Activated T-cell treated with anti-CD3 and anti-CD28 coated beads, Interleukin-2, amount 50 U/mL, for 24 hours (primary cell): ENCODE measurements at regions not wholly inside any gene's neighbourhood (a gene's known extent, or its start where the extent isn't known, plus 50 kb on each side); places are given as distances from the start of the nearest gene placed in this dataset.
"Not testable (repeated sequence)": the region's sequence is repeated elsewhere in the genome, so short reads cannot be mapped to it uniquely, and the experiment has no call there.

Source experiments
- DNase-seq: peaks from one replicate; pipeline ENCODE4 v3.0.0-alpha.2; 2020
- H3K27ac Mint-ChIP-seq: 2 replicates; pipeline ENCODE4 v1.8.0; 2020; ENCODE audit warnings: mild to moderate bottlenecking, mixed read lengths
- H3K27me3 Mint-ChIP-seq: 2 replicates; pipeline ENCODE4 v1.8.0; 2020; ENCODE audit warnings: mixed read lengths
- H3K36me3 Mint-ChIP-seq: 2 replicates; pipeline ENCODE4 v1.8.0; 2020; ENCODE audit warnings: low read depth, mixed read lengths
- H3K4me1 Mint-ChIP-seq: 2 replicates; pipeline ENCODE4 v1.8.0; 2020; ENCODE audit warnings: low read depth, mixed read lengths
- H3K4me3 Mint-ChIP-seq: 2 replicates; pipeline ENCODE4 v1.8.0; 2020; ENCODE audit warnings: mild to moderate bottlenecking, moderate library complexity, mixed read lengths
- H3K9me3 Mint-ChIP-seq: 2 replicates; pipeline ENCODE4 v1.8.0; 2020; ENCODE audit warnings: mixed read lengths

DNA sequence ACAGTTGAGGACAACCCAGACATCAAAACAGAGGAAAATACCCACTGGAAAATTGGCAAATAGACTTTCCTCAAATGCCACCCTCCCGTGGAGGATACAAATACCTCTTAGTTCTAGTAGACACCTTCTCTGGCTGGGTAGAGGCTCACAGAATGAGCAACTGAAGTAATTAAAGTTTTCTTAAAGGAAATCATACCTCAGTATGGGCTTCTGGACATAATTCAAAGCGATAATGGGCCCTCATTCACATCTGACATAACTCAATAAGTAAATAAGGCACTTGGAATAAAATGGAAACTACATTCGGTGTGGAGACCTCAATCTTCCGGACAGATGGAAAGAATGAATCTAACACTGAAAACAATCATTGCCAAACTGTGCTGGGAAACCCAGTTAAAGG, 115.2 kb upstream of the PLCL2 start:
- Mint-ChIP-seq H3K4me1 (peaks cover 9% of the 10 kb centered on the region), H3K27me3 (peaks cover 2% of the 10 kb centered on the region), H3K36me3 (no peaks in the 10 kb centered on the region), H3K4me3 (no peak overlapping the region), H3K27ac (no peak overlapping the region), H3K9me3 (no peaks in the 10 kb centered on the region)
- no peak for DNase-seq

DNA sequence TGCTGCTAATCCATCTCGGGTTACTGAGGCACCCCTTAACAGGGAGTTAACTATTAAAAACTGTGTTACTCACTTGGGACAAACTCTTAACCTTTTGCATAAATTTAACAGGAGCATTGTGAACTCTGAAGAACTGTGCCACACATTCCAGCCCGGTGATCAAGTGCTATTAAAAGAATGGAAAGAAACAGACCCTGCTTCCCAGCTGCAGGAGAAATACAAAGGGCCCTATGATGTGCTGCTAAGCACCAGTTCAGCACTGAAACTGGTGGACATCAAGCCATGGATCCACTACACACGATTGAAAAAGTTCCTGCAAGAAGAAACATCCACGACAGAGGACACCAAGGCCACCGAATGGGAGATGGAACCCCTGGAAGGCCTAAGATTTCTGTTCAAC, 114.7 kb upstream of the PLCL2 start:
- Mint-ChIP-seq H3K4me3 (no peak overlapping the region), H3K27ac (no peak overlapping the region), H3K36me3 (no peaks in the 10 kb centered on the region), H3K9me3 (no peaks in the 10 kb centered on the region), H3K27me3 (peaks cover 6% of the 10 kb centered on the region), H3K4me1 (peaks cover 12% of the 10 kb centered on the region)
- no peak for DNase-seq

- DNase-seq = no peak
- Mint-ChIP-seq H3K9me3 (no peaks in the 10 kb centered on the region), H3K27me3 (peaks cover 10% of the 10 kb centered on the region), H3K4me1 (peaks cover 12% of the 10 kb centered on the region), H3K4me3 (no peak overlapping the region), H3K36me3 (no peaks in the 10 kb centered on the region), H3K27ac (no peak overlapping the region)
Measured at GRCh38 chr3:16770792-16771191, 114.0 kb upstream of the PLCL2 start.

GRCh38 chr3:16773594-16773993, 111.2 kb upstream of the PLCL2 start:
- not testable (repeated sequence) for H3K27ac Mint-ChIP-seq, H3K9me3 Mint-ChIP-seq, DNase-seq

DNA sequence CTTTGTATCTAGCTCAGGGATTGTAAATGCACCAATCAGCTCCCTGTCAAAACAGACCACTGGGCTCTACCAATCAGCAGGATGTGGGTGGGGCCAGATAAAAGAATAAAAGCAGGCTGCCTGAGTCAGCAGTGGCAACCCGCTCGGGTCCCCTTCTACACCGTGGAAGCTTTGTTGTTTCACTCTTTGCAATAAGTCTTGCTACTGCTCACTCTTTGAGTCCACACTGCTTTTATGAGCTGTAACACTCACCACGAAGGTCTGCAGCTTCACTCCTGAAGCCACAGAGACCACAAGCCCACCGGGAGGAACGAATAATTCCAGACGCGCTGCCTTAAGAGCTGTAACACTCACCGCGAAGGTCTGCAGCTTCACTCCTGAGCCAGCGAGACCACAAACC, 110.2 kb upstream of the PLCL2 start:
- not testable (repeated sequence) for DNase-seq
- Mint-ChIP-seq H3K27ac (peak overlapping the region; percentile 18), H3K4me3 (peak overlapping the region; percentile 19)

More at GRCh38 chr3:16773594-16773993, 111.2 kb upstream of the PLCL2 start:
- not testable (repeated sequence) for H3K36me3 Mint-ChIP-seq, H3K4me3 Mint-ChIP-seq
- H3K4me1 Mint-ChIP-seq = peaks cover 12% of the 10 kb centered on the region
- H3K27me3 Mint-ChIP-seq = peaks cover 17% of the 10 kb centered on the region

DNA sequence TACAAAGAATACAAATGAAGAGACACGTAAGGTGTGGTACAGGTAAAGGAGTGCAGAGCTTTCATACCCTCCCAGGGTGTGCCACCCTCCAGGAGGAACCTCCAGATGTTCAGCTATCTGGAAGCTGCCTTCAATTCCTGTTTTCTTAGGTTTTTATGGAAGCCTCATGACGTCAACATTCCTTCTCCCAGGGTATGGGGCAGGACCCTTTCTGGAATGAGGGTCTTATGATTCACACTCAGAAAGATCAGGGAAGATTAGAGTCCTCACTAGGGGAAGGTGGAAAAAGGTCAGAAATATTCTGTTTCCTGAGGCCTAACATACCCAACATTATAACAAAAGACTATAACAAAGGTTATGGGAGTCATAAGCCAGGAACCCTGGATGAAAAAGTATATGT, 99.8 kb upstream of the PLCL2 start:
- Mint-ChIP-seq H3K27ac (no peak overlapping the region), H3K9me3 (no peaks in the 10 kb centered on the region), H3K36me3 (no peaks in the 10 kb centered on the region), H3K4me3 (no peak overlapping the region), H3K4me1 (peaks cover 4% of the 10 kb centered on the region), H3K27me3 (no peaks in the 10 kb centered on the region)
- no peak for DNase-seq

More for the DNA sequence above, 110.2 kb upstream of the PLCL2 start:
- Mint-ChIP-seq H3K27me3 (peaks cover 17% of the 10 kb centered on the region), H3K4me1 (peaks cover 12% of the 10 kb centered on the region)
- H3K9me3 Mint-ChIP-seq, H3K36me3 Mint-ChIP-seq: not testable (repeated sequence)

DNA sequence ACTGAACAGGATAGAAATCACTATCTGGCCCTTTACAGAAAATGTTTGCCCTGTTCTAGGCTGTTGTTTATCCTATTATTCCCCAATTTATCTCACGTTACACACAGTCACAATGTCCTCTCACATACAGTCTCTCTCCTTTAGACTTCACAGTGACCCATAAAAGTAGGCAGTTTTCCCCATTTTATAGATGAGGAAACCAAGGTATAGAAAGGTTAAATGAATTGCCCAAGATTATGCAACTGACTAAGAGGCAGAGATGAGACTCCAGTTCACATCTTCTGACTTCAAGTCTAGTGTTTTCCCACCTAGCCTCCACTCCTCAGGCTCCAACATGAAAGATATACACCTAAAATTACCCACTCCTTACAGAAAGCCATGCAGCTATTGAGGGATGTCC, 99.3 kb upstream of the PLCL2 start:
- Mint-ChIP-seq H3K27me3 (no peaks in the 10 kb centered on the region), H3K36me3 (no peaks in the 10 kb centered on the region), H3K4me1 (peaks cover 9% of the 10 kb centered on the region), H3K9me3 (no peaks in the 10 kb centered on the region), H3K27ac (no peak overlapping the region), H3K4me3 (no peak overlapping the region)
- no peak for DNase-seq

DNA sequence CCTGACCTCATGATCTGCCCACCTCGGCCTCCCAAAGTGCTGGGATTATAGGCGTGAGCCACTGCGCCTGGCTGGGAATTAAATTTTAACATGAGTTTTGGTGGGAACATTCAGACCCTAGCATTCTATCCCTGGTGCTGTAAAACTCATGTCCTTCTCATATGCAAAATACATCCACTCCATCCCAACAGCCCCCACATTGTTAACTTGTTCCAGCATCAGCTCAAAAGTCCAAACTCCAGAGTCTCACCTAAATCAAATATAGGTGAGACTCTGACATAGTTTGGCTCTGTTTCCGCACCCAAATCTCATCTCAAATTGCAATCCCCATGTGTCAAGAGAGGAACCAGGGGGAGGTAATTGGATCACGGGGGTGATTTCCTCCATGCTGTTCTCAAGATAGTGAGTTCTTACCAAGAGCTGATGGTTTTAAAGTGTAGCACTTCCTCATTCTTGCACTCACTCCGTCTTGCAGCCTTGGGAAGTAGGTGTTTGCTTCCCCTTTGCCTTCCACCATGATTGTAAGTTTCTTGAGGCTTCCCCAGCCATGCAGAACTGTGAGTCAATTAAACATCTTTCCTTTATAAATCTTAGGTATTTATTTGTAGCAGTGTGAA, 96.2 kb upstream of the PLCL2 start:
- no peak overlapping the region for H3K27ac Mint-ChIP-seq
- DNase-seq = no peak
- H3K9me3 Mint-ChIP-seq = no peaks in the 10 kb centered on the region
- H3K27me3 Mint-ChIP-seq = no peaks in the 10 kb centered on the region
- peaks cover 32% of the 10 kb centered on the region for H3K4me1 Mint-ChIP-seq
- no peaks in the 10 kb centered on the region for H3K36me3 Mint-ChIP-seq
- no peak overlapping the region for H3K4me3 Mint-ChIP-seq

DNA sequence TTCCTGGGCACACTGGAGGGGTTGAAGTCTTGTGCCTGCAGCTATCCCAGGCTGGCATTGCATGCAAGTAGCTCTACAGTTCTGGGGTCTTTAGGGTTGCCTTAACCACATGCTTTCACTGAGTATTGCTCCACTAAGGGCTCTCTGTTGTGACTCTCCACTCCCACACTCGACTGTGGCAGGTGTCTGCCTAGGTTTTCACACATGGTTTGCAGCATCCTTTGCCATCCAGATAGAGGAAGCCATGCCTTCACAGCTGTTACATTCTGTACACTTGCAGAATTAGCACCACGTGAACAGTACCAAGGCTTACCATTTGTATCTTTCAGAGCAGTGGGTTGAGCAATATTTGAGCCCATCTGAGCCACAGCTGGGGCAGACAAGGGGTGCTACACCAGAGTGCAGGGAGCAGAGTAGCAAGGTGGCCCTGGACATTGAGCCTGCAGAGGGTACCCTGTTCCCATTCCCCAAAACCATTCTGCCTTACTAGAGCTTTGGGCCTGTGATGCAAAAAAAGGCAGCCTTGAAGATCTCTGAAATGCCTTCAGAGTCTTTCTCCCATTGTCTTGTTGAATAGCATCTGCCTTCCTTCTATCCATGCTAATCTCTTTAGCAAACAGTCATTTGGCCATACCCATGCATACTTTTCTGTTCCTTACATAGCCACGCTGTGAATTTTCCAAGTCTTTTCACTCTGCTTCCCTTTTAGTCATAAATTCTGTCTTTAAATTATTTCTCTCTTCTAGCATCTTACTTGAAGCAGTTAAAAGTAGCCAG, 95.2 kb upstream of the PLCL2 start:
- no peak overlapping the region for H3K27ac Mint-ChIP-seq
- no peak for DNase-seq
- no peak overlapping the region for H3K4me3 Mint-ChIP-seq
- no peaks in the 10 kb centered on the region for H3K9me3 Mint-ChIP-seq
- no peaks in the 10 kb centered on the region for H3K36me3 Mint-ChIP-seq
- H3K4me1 Mint-ChIP-seq = peaks cover 34% of the 10 kb centered on the region
- no peaks in the 10 kb centered on the region for H3K27me3 Mint-ChIP-seq

- no peaks in the 10 kb centered on the region for H3K9me3 Mint-ChIP-seq
- H3K27ac Mint-ChIP-seq = peak overlapping the region; percentile 69
- no peaks in the 10 kb centered on the region for H3K27me3 Mint-ChIP-seq
- no peaks in the 10 kb centered on the region for H3K36me3 Mint-ChIP-seq
- H3K4me3 Mint-ChIP-seq = no peak overlapping the region
- peaks cover 34% of the 10 kb centered on the region for H3K4me1 Mint-ChIP-seq
- no peak for DNase-seq
Measured at GRCh38 chr3:16790432-16791400, 94.0 kb upstream of the PLCL2 start.

GRCh38 chr3:16793321-16793720, 91.4 kb upstream of the PLCL2 start:
- Mint-ChIP-seq H3K4me3 (no peak overlapping the region), H3K27me3 (no peaks in the 10 kb centered on the region), H3K36me3 (no peaks in the 10 kb centered on the region), H3K27ac (no peak overlapping the region), H3K9me3 (no peaks in the 10 kb centered on the region), H3K4me1 (peaks cover 50% of the 10 kb centered on the region)
- DNase-seq = no peak

DNA sequence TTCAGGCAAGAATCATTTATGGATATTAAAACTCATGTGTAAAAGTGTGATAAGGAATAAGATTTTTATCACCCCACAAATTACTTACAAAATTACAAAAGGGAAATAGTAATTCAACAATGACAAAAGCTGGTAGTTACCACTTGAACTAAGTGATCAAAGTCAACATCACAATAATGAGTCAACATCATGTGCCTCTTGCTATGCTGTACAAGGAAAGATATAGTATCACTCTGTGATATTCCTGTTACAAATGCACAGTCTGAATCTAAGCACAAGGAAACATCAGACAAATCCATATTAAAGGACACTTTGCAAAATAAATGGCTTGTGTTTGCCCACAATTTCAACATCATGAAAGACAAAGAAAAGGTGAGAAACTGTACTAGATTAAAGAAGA, 90.5 kb upstream of the PLCL2 start:
- H3K27me3 Mint-ChIP-seq = no peaks in the 10 kb centered on the region
- no peak overlapping the region for H3K4me3 Mint-ChIP-seq
- DNase-seq = no peak
- H3K36me3 Mint-ChIP-seq = no peaks in the 10 kb centered on the region
- peaks cover 48% of the 10 kb centered on the region for H3K4me1 Mint-ChIP-seq
- H3K27ac Mint-ChIP-seq = no peak overlapping the region
- H3K9me3 Mint-ChIP-seq = no peaks in the 10 kb centered on the region

DNA sequence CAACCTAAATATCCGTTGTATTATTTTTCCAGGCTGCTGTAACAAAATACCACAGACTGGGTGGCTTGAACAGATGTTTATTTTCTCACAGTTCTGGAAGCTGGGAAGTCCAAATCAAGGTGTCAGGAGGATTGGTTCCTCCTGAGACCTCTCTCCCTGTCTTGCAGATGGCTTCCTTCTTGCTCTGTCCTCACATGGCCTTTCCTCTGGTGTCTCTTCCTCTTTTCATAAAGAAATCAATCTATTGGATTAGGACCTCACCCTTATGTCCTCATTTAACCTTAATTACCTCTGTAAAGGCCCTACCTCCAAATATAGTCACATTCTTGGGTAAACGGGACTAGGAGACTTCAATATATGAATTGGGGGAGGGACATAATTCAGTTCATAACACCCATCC, 89.2 kb upstream of the PLCL2 start:
- H3K36me3 Mint-ChIP-seq = no peaks in the 10 kb centered on the region
- H3K27me3 Mint-ChIP-seq = no peaks in the 10 kb centered on the region
- H3K4me3 Mint-ChIP-seq = no peak overlapping the region
- H3K4me1 Mint-ChIP-seq = peaks cover 48% of the 10 kb centered on the region
- no peak overlapping the region for H3K27ac Mint-ChIP-seq
- H3K9me3 Mint-ChIP-seq = no peaks in the 10 kb centered on the region
- DNase-seq = no peak

DNA sequence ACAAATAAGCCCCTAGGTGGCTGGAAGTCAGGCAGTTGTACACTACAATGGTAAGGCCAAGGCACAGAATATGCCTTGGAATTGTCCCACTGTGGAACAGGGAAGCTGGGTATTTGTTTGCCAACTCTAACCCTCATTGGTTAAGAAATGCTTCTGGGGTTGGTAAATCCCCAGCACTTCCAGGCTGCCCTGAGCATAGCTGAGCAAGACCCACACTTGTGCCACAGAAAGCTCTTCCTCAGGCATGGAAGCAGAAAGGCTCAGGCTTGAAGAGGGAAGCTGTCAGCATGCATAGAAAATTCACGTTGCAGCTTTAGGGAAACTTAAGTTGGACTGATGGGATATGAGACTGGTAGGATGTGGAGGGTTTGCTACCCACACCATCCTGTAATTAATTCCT, 86.9 kb upstream of the PLCL2 start:
- peak overlapping the region; percentile 90 for H3K27ac Mint-ChIP-seq
- no peaks in the 10 kb centered on the region for H3K27me3 Mint-ChIP-seq
- no peak overlapping the region for H3K4me3 Mint-ChIP-seq
- no peak for DNase-seq
- no peaks in the 10 kb centered on the region for H3K9me3 Mint-ChIP-seq
- no peaks in the 10 kb centered on the region for H3K36me3 Mint-ChIP-seq
- H3K4me1 Mint-ChIP-seq = peaks cover 49% of the 10 kb centered on the region
